ENCODE measurements at regions not wholly inside any gene's neighbourhood (a gene's known extent, or its start where the extent isn't known, plus 50 kb on each side); places are given as distances from the start of the nearest gene placed in this dataset.

- no peaks in the 10 kb centered on the region for H3K9me3 Mint-ChIP-seq (ENCODE audit: low read depth)
- H3K27ac Mint-ChIP-seq (ENCODE audit: unreplicated experiment), result no peak overlapping the region
- no peak for DNase-seq (ENCODE audit: low spot score)
- H3K36me3 Mint-ChIP-seq (ENCODE audit: low read depth), result no peaks in the 10 kb centered on the region
- no peaks in the 10 kb centered on the region for H3K4me1 Mint-ChIP-seq (ENCODE audit: low read depth)
- no peak for TF ChIP-seq CTCF (IDR thresholded peaks at IDR 0.05)
- peaks cover 6% of the 10 kb centered on the region for H3K27me3 Mint-ChIP-seq (ENCODE audit: low read depth)
- no peak overlapping the region for H3K4me3 Mint-ChIP-seq (ENCODE audit: unreplicated experiment)
Observed at GRCh38 chr6:95682476-95682875, 105.1 kb downstream of the MANEA start.

- DNase-seq (ENCODE audit: low spot score), result no peak
- Mint-ChIP-seq H3K4me3 (ENCODE audit: unreplicated experiment) (no peak overlapping the region), H3K9me3 (ENCODE audit: low read depth) (peaks cover 2% of the 10 kb centered on the region)
Observed at GRCh38 chr6:95685822-95686221, 108.5 kb downstream of the MANEA start.

GRCh38 chr6:95686272-95686671 is 108.9 kb downstream of the MANEA start:
- H3K36me3 Mint-ChIP-seq (ENCODE audit: low read depth), result no peaks in the 10 kb centered on the region
- H3K4me3 Mint-ChIP-seq (ENCODE audit: unreplicated experiment), result no peak overlapping the region
- no peak for TF ChIP-seq CTCF (IDR thresholded peaks at IDR 0.05)
- no peak overlapping the region for H3K27ac Mint-ChIP-seq (ENCODE audit: unreplicated experiment)
- H3K9me3 Mint-ChIP-seq (ENCODE audit: low read depth), result peaks cover 4% of the 10 kb centered on the region
- no peaks in the 10 kb centered on the region for H3K4me1 Mint-ChIP-seq (ENCODE audit: low read depth)
- DNase-seq (ENCODE audit: low spot score), result no peak
- H3K27me3 Mint-ChIP-seq (ENCODE audit: low read depth), result peaks cover 2% of the 10 kb centered on the region

More at GRCh38 chr6:95685822-95686221, 108.5 kb downstream of the MANEA start:
- Mint-ChIP-seq H3K4me1 (ENCODE audit: low read depth) (no peaks in the 10 kb centered on the region), H3K27me3 (ENCODE audit: low read depth) (peaks cover 2% of the 10 kb centered on the region), H3K36me3 (ENCODE audit: low read depth) (no peaks in the 10 kb centered on the region), H3K27ac (ENCODE audit: unreplicated experiment) (no peak overlapping the region)
- no peak for TF ChIP-seq CTCF (IDR thresholded peaks at IDR 0.05)

- no peak for TF ChIP-seq CTCF (IDR thresholded peaks at IDR 0.05)
- no peaks in the 10 kb centered on the region for H3K4me1 Mint-ChIP-seq (ENCODE audit: low read depth)
- no peaks in the 10 kb centered on the region for H3K36me3 Mint-ChIP-seq (ENCODE audit: low read depth)
- peaks cover 4% of the 10 kb centered on the region for H3K9me3 Mint-ChIP-seq (ENCODE audit: low read depth)
- no peak overlapping the region for H3K27ac Mint-ChIP-seq (ENCODE audit: unreplicated experiment)
- no peaks in the 10 kb centered on the region for H3K27me3 Mint-ChIP-seq (ENCODE audit: low read depth)
- no peak overlapping the region for H3K4me3 Mint-ChIP-seq (ENCODE audit: unreplicated experiment)
- DNase-seq (ENCODE audit: low spot score), result no peak
Observed at GRCh38 chr6:95686895-95687294, 109.6 kb downstream of the MANEA start.

GRCh38 chr6:95687839-95688238 is 110.5 kb downstream of the MANEA start:
- Mint-ChIP-seq H3K36me3 (ENCODE audit: low read depth) (no peaks in the 10 kb centered on the region), H3K4me1 (ENCODE audit: low read depth) (no peaks in the 10 kb centered on the region), H3K27ac (ENCODE audit: unreplicated experiment) (no peak overlapping the region), H3K27me3 (ENCODE audit: low read depth) (no peaks in the 10 kb centered on the region), H3K4me3 (ENCODE audit: unreplicated experiment) (no peak overlapping the region), H3K9me3 (ENCODE audit: low read depth) (peaks cover 4% of the 10 kb centered on the region)
- no peak for DNase-seq (ENCODE audit: low spot score)
- TF ChIP-seq CTCF (IDR thresholded peaks at IDR 0.05), result no peak

All from chondrocyte (in vitro differentiated cells).